GM12878 (cell line): ENCODE measurements at regions not wholly inside any gene's neighbourhood (a gene's known extent, or its start where the extent isn't known, plus 50 kb on each side); places are given as distances from the start of the nearest gene placed in this dataset.

ENCODE experiments used
- ATAC-seq: fragments of 200-7000 bp; cut with Tn5 transposase; 3 replicates; pipeline ENCODE4 v1.9.1; 2020; ENCODE audit warnings: mild to moderate bottlenecking, moderate library complexity
- BruUV-seq: library from RNA; stranded (reverse); fragments of 400-500 nt; replicated peaks from 2 replicates; lab custom pipeline; 2021; lab: Mats Ljungman, UMichigan
- CTCF ChIA-PET: fragments of 300-600 bp; sonication (Branson Sonifier 250); formaldehyde crosslinking; extraction: SDS; loops from one replicate; lab custom pipeline; 2021; ENCODE audit warnings: inconsistent platforms; lab: Yijun Ruan, JAX
- POLR2A ChIA-PET: fragments of 350-600 bp; formaldehyde crosslinking; extraction: SDS; loops from one replicate; lab custom pipeline; 2021; ENCODE audit warnings: inconsistent platforms; lab: Charles Lee
- RAD21 ChIA-PET: fragments of 300-600 bp; sonication (Branson Sonifier 250); formaldehyde crosslinking; loops from one replicate; lab custom pipeline; 2023; ENCODE audit warnings: antibody characterized with exemption; ENCODE audit not compliant: unreplicated experiment; lab: Charles Lee
- SMC1A ChIA-PET: fragments of 300-600 bp; sonication (Branson Sonifier 250); formaldehyde crosslinking; loops from one replicate; lab custom pipeline; 2023; ENCODE audit not compliant: unreplicated experiment, uncharacterized antibody; lab: Charles Lee
- DNase-seq: peaks from one replicate; pipeline ENCODE4 v3.0.0-alpha.2; 2011; ENCODE audit warnings: low read depth, low spot score
- FAIRE-seq: peaks from 3 replicates; lab custom pipeline; 2011; peaks lifted over from hg19 to GRCh38; lab: Jason Lieb, UNC
- H2AFZ ChIP-seq: 2 replicates; pipeline ENCODE4 v1.6.0; 2011; ENCODE audit warnings: low read depth, low read length, control low read depth; ENCODE audit not compliant: control insufficient read depth
- H3K27ac ChIP-seq: 2 replicates; pipeline ENCODE4 v1.5.1; 2011; ENCODE audit warnings: control low read depth; ENCODE audit not compliant: control insufficient read depth, insufficient read depth
- H3K27me3 ChIP-seq, 2 experiments: replicated peaks in 1 of 2; 2 replicates each; pipeline versions ENCODE4 v1.6.0 to v1.6.1; 2011; ENCODE audit warnings: low read length in 1 of 2; ENCODE audit not compliant: control insufficient read depth in 2 of 2, insufficient read depth in 2 of 2
- H3K36me3 ChIP-seq, 2 experiments: 2 replicates each; pipeline ENCODE4 v1.5.1; 2011; ENCODE audit warnings: low read length in 1 of 2; ENCODE audit not compliant: control insufficient read depth in 2 of 2, insufficient read depth in 2 of 2
- H3K4me1 ChIP-seq: 2 replicates; pipeline ENCODE4 v1.6.1; 2011; ENCODE audit warnings: mild to moderate bottlenecking, low read length, moderate library complexity, mixed read lengths; ENCODE audit not compliant: control insufficient read depth, insufficient read depth
- H3K4me2 ChIP-seq: 2 replicates; pipeline ENCODE4 v1.6.0; 2011; ENCODE audit warnings: control low read depth; ENCODE audit not compliant: control insufficient read depth, insufficient read depth
- H3K4me3 ChIP-seq: fragments of 200-600 bp; sonication (generic); 2 replicates; pipeline ENCODE4 v1.5.1; 2016
- H3K79me2 ChIP-seq: 2 replicates; pipeline ENCODE4 v1.6.0; 2011; ENCODE audit warnings: low read length; ENCODE audit not compliant: control insufficient read depth, insufficient read depth
- H3K9ac ChIP-seq: 2 replicates; pipeline ENCODE4 v1.8.0; 2011; ENCODE audit warnings: low read length, control low read depth, mixed read lengths; ENCODE audit not compliant: control insufficient read depth, insufficient read depth
- H3K9me3 ChIP-seq: replicated peaks from 3 replicates; pipeline ENCODE4 v1.5.1; 2011; ENCODE audit warnings: mild to moderate bottlenecking, low read length; ENCODE audit not compliant: control insufficient read depth, insufficient read depth
- H4K20me1 ChIP-seq: 2 replicates; pipeline ENCODE4 v1.6.0; 2011; ENCODE audit not compliant: control insufficient read depth, insufficient read depth
- CBX3 ChIP-seq: fragments of 200-600 bp; sonication (generic); IDR thresholded peaks from 2 replicates; pipeline ENCODE4 v1.6.1; 2016; ENCODE audit warnings: low read depth, borderline replicate concordance
- EGR1 ChIP-seq, 2 experiments: IDR thresholded peaks; 1 replicate in 1 of 2; 2 replicates in 1 of 2; pipeline ENCODE4 v1.6.1; 2011 to 2012; ENCODE audit warnings: low read depth in 2 of 2, low read length in 2 of 2, borderline replicate concordance in 1 of 2, mild to moderate bottlenecking in 1 of 2, moderate library complexity in 1 of 2
- HDGF ChIP-seq: fragments of 450-650 bp; IDR thresholded peaks from 2 replicates; pipeline ENCODE4 v1.6.1; 2016; ENCODE audit warnings: antibody characterized with exemption
- KLF5 ChIP-seq: fragments of 450-650 bp; IDR thresholded peaks from 2 replicates; pipeline ENCODE4 v1.6.1; 2014; ENCODE audit warnings: mild to moderate bottlenecking; ENCODE audit not compliant: partially characterized antibody
- MTA2 ChIP-seq: fragments of 450-650 bp; IDR thresholded peaks from 2 replicates; pipeline ENCODE4 v1.6.1; 2016; ENCODE audit warnings: low read depth, mild to moderate bottlenecking, moderate library complexity
- MYB ChIP-seq: fragments of 150-350 bp; IDR thresholded peaks from 2 replicates; pipeline ENCODE4 v1.6.1; 2014; ENCODE audit warnings: mild to moderate bottlenecking, low read depth, low read length, borderline replicate concordance
- NRF1 ChIP-seq: conservative IDR thresholded peaks from 2 replicates; pipeline ENCODE4 v1.6.1; 2011; ENCODE audit warnings: mild to moderate bottlenecking, low read depth, low read length, improper control_type of control experiment
- SMARCA5 ChIP-seq: fragments of 450-650 bp; IDR thresholded peaks from 2 replicates; pipeline ENCODE4 v1.6.1; 2017; ENCODE audit warnings: mild to moderate bottlenecking
- SREBF2 ChIP-seq: IDR thresholded peaks from 2 replicates; pipeline ENCODE4 v1.6.1; 2012; ENCODE audit warnings: mild to moderate bottlenecking, low read length
- TBL1XR1 ChIP-seq: IDR thresholded peaks from 2 replicates; pipeline ENCODE4 v1.6.1; 2012; ENCODE audit warnings: low read depth, low read length, improper control_type of control experiment
- TCF3 ChIP-seq: IDR thresholded peaks from 2 replicates; pipeline ENCODE4 v1.6.1; 2012; ENCODE audit warnings: low read depth, mild to moderate bottlenecking, low read length, borderline replicate concordance; ENCODE audit not compliant: insufficient read depth
- YY1 ChIP-seq: IDR thresholded peaks from 2 replicates; pipeline ENCODE4 v1.6.1; 2011; ENCODE audit warnings: low read depth, mild to moderate bottlenecking, low read length
- ZNF384 ChIP-seq: IDR thresholded peaks from 2 replicates; pipeline ENCODE4 v1.6.1; 2012; ENCODE audit warnings: low read depth, mild to moderate bottlenecking, low read length, improper control_type of control experiment, borderline replicate concordance
- WGBS: methylation state at CpG from one replicate; pipeline ENCODE4 v1.1.6; 2016; ENCODE audit warnings: low lambda C conversion rate; ENCODE audit not compliant: insufficient replicate concordance, insufficient coverage; ENCODE audit errors: missing lambda C conversion rate; 5-methylcytosine and 5-hydroxymethylcytosine counted together
- in situ Hi-C: fragments of 300-500 bp; cut with MboI; formaldehyde crosslinking; loops from 9 replicates; pipeline ENCODE4 v1.14.3; 2018; ENCODE audit warnings: mixed read lengths
- intact Hi-C: fragments of 100-400 bp; cut with micrococcal nuclease; formaldehyde crosslinking; loops from one replicate; pipeline ENCODE4 v1.14.2; 2022; ENCODE audit not compliant: unreplicated experiment
- TF ChIP-seq, protein P1 (sequence below): fragments of 450-650 bp; formaldehyde crosslinking; IDR thresholded peaks from 2 replicates; pipeline ENCODE4 v1.4.0; 2020; ENCODE audit warnings: mild to moderate bottlenecking, moderate library complexity

DNA sequence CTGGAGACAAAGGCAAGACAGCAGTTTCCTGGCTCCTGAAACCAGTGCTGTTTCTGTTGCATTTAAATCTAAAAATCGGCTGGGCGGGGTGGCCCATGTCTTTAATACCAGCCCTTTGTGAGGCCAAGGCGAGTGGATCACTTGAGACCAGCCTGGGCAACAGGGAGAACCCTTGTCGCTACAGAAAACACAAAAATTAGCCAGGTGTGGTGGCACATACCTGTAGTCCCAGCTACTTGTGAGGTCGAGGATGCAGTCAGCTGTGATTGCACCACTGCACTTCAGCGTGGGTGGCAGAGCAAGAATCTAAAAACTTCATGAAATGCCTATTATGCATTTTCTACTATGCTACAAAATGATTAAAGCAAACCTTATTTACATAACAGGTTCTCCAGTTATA lies 205.4 kb upstream of the ITM2A start:
- no peak overlapping the region for H2AFZ ChIP-seq
- WGBS: 11% methylated on average over 6 of the region's 6 CpGs
- H3K9ac ChIP-seq: no peak overlapping the region
- ATAC-seq (no peak), FAIRE-seq (no peak), DNase-seq (no peak)
- no peak overlapping the region for H3K4me3 ChIP-seq
- no peaks in the 10 kb centered on the region for H3K79me2 ChIP-seq
- BruUV-seq: no TSS peak
- RAD21 ChIA-PET: no interaction called here
- in situ Hi-C loops: no loop called here
- SMC1A ChIA-PET: no interaction called here
- no peak overlapping the region for H3K4me2 ChIP-seq
- no peaks in the 10 kb centered on the region for H3K36me3 ChIP-seq
- intact Hi-C loops: no loop called here
- no peaks in the 10 kb centered on the region for H3K27me3 ChIP-seq
- no peak for TF ChIP-seq YY1
- no peak for TF ChIP-seq SMARCA5
- H4K20me1 ChIP-seq: no peaks in the 10 kb centered on the region
- H3K9me3 ChIP-seq: no peaks in the 10 kb centered on the region
- no peak overlapping the region for H3K27ac ChIP-seq
- H3K4me1 ChIP-seq: no peaks in the 10 kb centered on the region
- POLR2A ChIA-PET: no interaction called here
- CTCF ChIA-PET: no interaction called here

DNA sequence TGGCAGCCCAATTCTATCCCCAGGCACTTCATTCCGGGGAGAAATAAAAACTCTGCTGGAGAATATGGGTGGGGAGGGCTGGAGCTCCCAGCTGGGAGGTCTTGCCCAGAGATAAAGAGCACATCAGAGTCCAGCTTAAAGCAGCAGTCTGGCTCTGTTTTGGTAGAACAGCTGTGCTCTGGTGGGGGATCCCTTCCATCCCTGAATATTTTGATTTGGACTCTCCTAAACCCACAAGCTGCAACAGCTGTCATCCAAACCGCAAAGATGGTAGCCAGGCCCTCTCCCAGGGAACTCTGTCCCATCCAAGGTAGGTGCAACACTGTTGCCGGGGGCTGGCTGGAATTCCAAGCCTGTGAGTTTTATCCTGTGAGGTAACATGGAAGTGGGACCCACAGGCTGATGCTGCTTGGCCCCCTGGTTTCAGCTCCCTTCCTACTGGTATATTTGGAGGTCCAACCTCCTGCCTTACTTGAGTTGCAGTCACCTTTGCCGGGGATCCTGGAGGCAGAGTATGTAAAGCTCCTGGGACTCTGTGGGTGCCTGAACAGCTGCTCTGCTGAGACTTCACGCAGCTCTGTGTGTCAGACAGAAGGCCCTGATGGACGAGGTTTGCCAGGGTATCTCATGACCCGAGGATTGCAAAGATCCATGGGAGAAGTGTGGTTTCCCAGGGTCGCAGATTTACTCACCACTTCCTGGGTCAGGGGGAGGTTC lies 203.5 kb upstream of the ITM2A start:
- Histone ChIP-seq H3K9ac (no peak overlapping the region), H4K20me1 (no peaks in the 10 kb centered on the region), H3K36me3 (no peaks in the 10 kb centered on the region), H3K79me2 (no peaks in the 10 kb centered on the region), H3K27ac (no peak overlapping the region), H2AFZ (no peak overlapping the region), H3K27me3 (no peaks in the 10 kb centered on the region), H3K9me3 (no peaks in the 10 kb centered on the region), H3K4me3 (no peak overlapping the region), H3K4me2 (no peak overlapping the region), H3K4me1 (no peaks in the 10 kb centered on the region)
- DNase-seq (no peak), FAIRE-seq (no peak), ATAC-seq (no peak)
- ChIA-PET RAD21 (no interaction called here), SMC1A (no interaction called here), POLR2A (no interaction called here), CTCF (no interaction called here)
- in situ Hi-C loops: no loop called here
- BruUV-seq: no TSS peak
- intact Hi-C loops: no loop called here
- WGBS: 16% methylated on average over 8 of the region's 8 CpGs
- TF ChIP-seq MYB (no peak), MTA2 (no peak), NRF1 (no peak), CBX3 (no peak), TCF3 (no peak), KLF5 (no peak), ZNF384 (no peak), HDGF (no peak), EGR1 (IDR thresholded peaks at IDR 0.05; ENCODE audit: borderline replicate concordance in 1 of 2, low read depth in 2 of 2, low read length in 2 of 2) (no peak), SREBF2 (no peak), TBL1XR1 (no peak)
- TF ChIP-seq, protein P1, sequence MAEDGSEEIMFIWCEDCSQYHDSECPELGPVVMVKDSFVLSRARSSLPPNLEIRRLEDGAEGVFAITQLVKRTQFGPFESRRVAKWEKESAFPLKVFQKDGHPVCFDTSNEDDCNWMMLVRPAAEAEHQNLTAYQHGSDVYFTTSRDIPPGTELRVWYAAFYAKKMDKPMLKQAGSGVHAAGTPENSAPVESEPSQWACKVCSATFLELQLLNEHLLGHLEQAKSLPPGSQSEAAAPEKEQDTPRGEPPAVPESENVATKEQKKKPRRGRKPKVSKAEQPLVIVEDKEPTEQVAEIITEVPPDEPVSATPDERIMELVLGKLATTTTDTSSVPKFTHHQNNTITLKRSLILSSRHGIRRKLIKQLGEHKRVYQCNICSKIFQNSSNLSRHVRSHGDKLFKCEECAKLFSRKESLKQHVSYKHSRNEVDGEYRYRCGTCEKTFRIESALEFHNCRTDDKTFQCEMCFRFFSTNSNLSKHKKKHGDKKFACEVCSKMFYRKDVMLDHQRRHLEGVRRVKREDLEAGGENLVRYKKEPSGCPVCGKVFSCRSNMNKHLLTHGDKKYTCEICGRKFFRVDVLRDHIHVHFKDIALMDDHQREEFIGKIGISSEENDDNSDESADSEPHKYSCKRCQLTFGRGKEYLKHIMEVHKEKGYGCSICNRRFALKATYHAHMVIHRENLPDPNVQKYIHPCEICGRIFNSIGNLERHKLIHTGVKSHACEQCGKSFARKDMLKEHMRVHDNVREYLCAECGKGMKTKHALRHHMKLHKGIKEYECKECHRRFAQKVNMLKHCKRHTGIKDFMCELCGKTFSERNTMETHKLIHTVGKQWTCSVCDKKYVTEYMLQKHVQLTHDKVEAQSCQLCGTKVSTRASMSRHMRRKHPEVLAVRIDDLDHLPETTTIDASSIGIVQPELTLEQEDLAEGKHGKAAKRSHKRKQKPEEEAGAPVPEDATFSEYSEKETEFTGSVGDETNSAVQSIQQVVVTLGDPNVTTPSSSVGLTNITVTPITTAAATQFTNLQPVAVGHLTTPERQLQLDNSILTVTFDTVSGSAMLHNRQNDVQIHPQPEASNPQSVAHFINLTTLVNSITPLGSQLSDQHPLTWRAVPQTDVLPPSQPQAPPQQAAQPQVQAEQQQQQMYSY (CRISPR knock-in tag): no peak
